WTC11 (cell line): ENCODE measurements at regions not wholly inside any gene's neighbourhood (a gene's known extent, or its start where the extent isn't known, plus 50 kb on each side); places are given as distances from the start of the nearest gene placed in this dataset.

Experiments used
- ATAC-seq: fragments of 200-7000 bp; cut with Tn5 transposase; 2 replicates; pipeline ENCODE4 v1.10.0; 2021; ENCODE audit warnings: mild to moderate bottlenecking, moderate library complexity
- CTCF ChIA-PET: fragments of 300-600 bp; sonication (Branson Sonifier 250); formaldehyde crosslinking; loops from one replicate; lab custom pipeline; 2021; ENCODE audit warnings: antibody characterized with exemption; lab: Charles Lee
- POLR2A ChIA-PET: fragments of 350-600 bp; sonication (Branson Sonifier 250); formaldehyde crosslinking; loops from one replicate; lab custom pipeline; 2021; ENCODE audit warnings: antibody characterized with exemption; lab: Charles Lee
- DNase-seq: peaks from one replicate; pipeline ENCODE4 v3.0.0; 2021; ENCODE audit warnings: low spot score
- H3K27ac Mint-ChIP-seq: 2 replicates; pipeline ENCODE4 v1.8.0; 2021; ENCODE audit warnings: mixed read lengths
- H3K27me3 Mint-ChIP-seq: 2 replicates; pipeline ENCODE4 v1.8.0; 2021; ENCODE audit warnings: low read depth, mild to moderate bottlenecking, moderate library complexity, mixed read lengths
- H3K36me3 Mint-ChIP-seq: 2 replicates; pipeline ENCODE4 v1.8.0; 2021; ENCODE audit warnings: mixed read lengths
- H3K4me1 Mint-ChIP-seq: 2 replicates; pipeline ENCODE4 v1.8.0; 2022; ENCODE audit warnings: mixed read lengths
- H3K4me3 Mint-ChIP-seq: 2 replicates; pipeline ENCODE4 v1.8.0; 2021; ENCODE audit warnings: mild to moderate bottlenecking, moderate library complexity, mixed read lengths
- H3K9me3 Mint-ChIP-seq: 2 replicates; pipeline ENCODE4 v1.8.0; 2021; ENCODE audit warnings: mixed read lengths
- ATF1 ChIP-seq: sonication (generic); formaldehyde crosslinking; IDR thresholded peaks from 2 replicates; pipeline ENCODE4 v1.8.1; 2023; ENCODE audit warnings: mild to moderate bottlenecking, moderate library complexity, missing genetic modification reagents
- CREB1 ChIP-seq: sonication (generic); formaldehyde crosslinking; IDR thresholded peaks from 2 replicates; pipeline ENCODE4 v1.8.0; 2023; ENCODE audit warnings: mild to moderate bottlenecking, missing genetic modification reagents
- GABPB1 ChIP-seq: sonication (generic); formaldehyde crosslinking; IDR thresholded peaks from 2 replicates; pipeline ENCODE4 v1.8.1; 2023; ENCODE audit warnings: mild to moderate bottlenecking, missing genetic modification reagents
- NR2C2 ChIP-seq: sonication (generic); formaldehyde crosslinking; IDR thresholded peaks from 2 replicates; pipeline ENCODE4 v1.8.0; 2022; ENCODE audit warnings: mild to moderate bottlenecking, missing genetic modification reagents
- OVOL2 ChIP-seq: fragments of 250-450 bp; sonication (Bioruptor Pico); IDR thresholded peaks from 2 replicates; pipeline ENCODE4 v1.9.0; 2021; ENCODE audit warnings: mild to moderate bottlenecking, borderline replicate concordance
- PRRX2 ChIP-seq: fragments of 250-450 bp; sonication (Bioruptor Pico); IDR thresholded peaks from 2 replicates; pipeline ENCODE4 v1.8.0; 2021; ENCODE audit warnings: mild to moderate bottlenecking
- RELA ChIP-seq: sonication (generic); formaldehyde crosslinking; IDR thresholded peaks from 2 replicates; pipeline ENCODE4 v1.8.1; 2022; ENCODE audit warnings: missing genetic modification reagents, mild to moderate bottlenecking, borderline replicate concordance
- TCF7 ChIP-seq: sonication (generic); formaldehyde crosslinking; IDR thresholded peaks from 2 replicates; pipeline ENCODE4 v1.8.0; 2022; ENCODE audit warnings: mild to moderate bottlenecking, low read depth, missing genetic modification reagents, moderate library complexity
- ZBTB21 ChIP-seq: sonication (generic); formaldehyde crosslinking; IDR thresholded peaks from 2 replicates; pipeline ENCODE4 v1.8.1; 2023; ENCODE audit warnings: mild to moderate bottlenecking, missing genetic modification reagents, borderline replicate concordance
- ZNF416 ChIP-seq: fragments of 250-450 bp; sonication (Bioruptor Pico); IDR thresholded peaks from 2 replicates; pipeline ENCODE4 v1.9.0; 2021; ENCODE audit warnings: mild to moderate bottlenecking, inconsistent platforms
- ZNF423 ChIP-seq: fragments of 250-450 bp; sonication (Bioruptor Pico); IDR thresholded peaks from 2 replicates; pipeline ENCODE4 v2.1.2; 2022; ENCODE audit warnings: mild to moderate bottlenecking, moderate library complexity
- ZNF671 ChIP-seq: fragments of 250-450 bp; sonication (Bioruptor Pico); IDR thresholded peaks from 2 replicates; pipeline ENCODE4 v1.8.0; 2021; ENCODE audit warnings: mild to moderate bottlenecking
- TF ChIP-seq, protein P1 (sequence below): sonication (generic); formaldehyde crosslinking; IDR thresholded peaks from 2 replicates; pipeline ENCODE4 v1.8.0; 2023; ENCODE audit warnings: missing genetic modification reagents, mild to moderate bottlenecking, borderline replicate concordance
- TF ChIP-seq, protein P2 (sequence below): sonication (generic); formaldehyde crosslinking; IDR thresholded peaks from 2 replicates; pipeline ENCODE4 v1.8.0; 2022; ENCODE audit warnings: mild to moderate bottlenecking, missing genetic modification reagents
- TF ChIP-seq, protein P3 (sequence below): sonication (generic); formaldehyde crosslinking; IDR thresholded peaks from 2 replicates; pipeline ENCODE4 v1.8.0; 2022; ENCODE audit warnings: mild to moderate bottlenecking, missing genetic modification reagents
- TF ChIP-seq, protein P4 (sequence below): fragments of 250-450 bp; sonication (Bioruptor Pico); IDR thresholded peaks from 2 replicates; pipeline ENCODE4 v2.1.2; 2022; ENCODE audit warnings: mild to moderate bottlenecking, moderate library complexity
- TF ChIP-seq, protein P5 (sequence below): fragments of 250-450 bp; sonication (Bioruptor Pico); IDR thresholded peaks from 2 replicates; pipeline ENCODE4 v1.9.0; 2021; ENCODE audit warnings: mild to moderate bottlenecking
- TF ChIP-seq, protein P6 (sequence below): sonication (generic); formaldehyde crosslinking; IDR thresholded peaks from 2 replicates; pipeline ENCODE4 v1.8.0; 2022; ENCODE audit warnings: mild to moderate bottlenecking, missing genetic modification reagents
- TF ChIP-seq, protein P7 (sequence below): fragments of 250-450 bp; sonication (Bioruptor Pico); IDR thresholded peaks from 2 replicates; pipeline ENCODE4 v1.9.0; 2021; ENCODE audit warnings: moderate library complexity, mild to moderate bottlenecking, inconsistent platforms, borderline replicate concordance
- TF ChIP-seq, protein P8 (sequence below): sonication (generic); formaldehyde crosslinking; IDR thresholded peaks from 2 replicates; pipeline ENCODE4 v1.8.1; 2023; ENCODE audit warnings: mild to moderate bottlenecking, missing genetic modification reagents, moderate library complexity

DNA sequence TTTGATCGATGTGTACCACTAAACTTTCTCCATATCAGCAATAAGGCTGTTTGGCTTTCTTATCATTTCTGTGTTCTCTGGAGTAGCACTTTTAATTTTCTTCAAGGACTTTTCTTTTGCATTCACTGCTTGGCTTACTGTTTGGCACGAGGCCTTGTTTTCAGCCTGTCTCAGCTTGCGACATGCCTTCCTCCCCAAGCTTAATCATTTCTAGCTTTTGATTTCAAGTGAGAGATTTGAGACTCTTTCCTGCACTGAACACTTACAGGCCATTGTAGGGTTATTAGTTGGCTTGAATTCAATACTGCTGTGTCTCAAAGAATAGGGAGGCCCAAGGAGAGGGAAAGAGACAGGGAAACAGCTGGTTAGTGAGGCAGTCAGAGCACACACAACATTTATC lies 120.6 kb upstream of the KCND3 start:
- Mint-ChIP-seq H3K9me3 (peaks cover 20% of the 10 kb centered on the region), H3K27ac (no peak overlapping the region), H3K4me3 (no peak overlapping the region), H3K4me1 (0 out of 2 replicates have a peak, but pooled peaks cover 3% of the 10 kb centered on the region), H3K36me3 (no peaks in the 10 kb centered on the region), H3K27me3 (no peaks in the 10 kb centered on the region; the same call in 1 of the 2 replicates)
- TF ChIP-seq PRRX2 (CRISPR knock-in tag): no peak
- TF ChIP-seq, protein P1, sequence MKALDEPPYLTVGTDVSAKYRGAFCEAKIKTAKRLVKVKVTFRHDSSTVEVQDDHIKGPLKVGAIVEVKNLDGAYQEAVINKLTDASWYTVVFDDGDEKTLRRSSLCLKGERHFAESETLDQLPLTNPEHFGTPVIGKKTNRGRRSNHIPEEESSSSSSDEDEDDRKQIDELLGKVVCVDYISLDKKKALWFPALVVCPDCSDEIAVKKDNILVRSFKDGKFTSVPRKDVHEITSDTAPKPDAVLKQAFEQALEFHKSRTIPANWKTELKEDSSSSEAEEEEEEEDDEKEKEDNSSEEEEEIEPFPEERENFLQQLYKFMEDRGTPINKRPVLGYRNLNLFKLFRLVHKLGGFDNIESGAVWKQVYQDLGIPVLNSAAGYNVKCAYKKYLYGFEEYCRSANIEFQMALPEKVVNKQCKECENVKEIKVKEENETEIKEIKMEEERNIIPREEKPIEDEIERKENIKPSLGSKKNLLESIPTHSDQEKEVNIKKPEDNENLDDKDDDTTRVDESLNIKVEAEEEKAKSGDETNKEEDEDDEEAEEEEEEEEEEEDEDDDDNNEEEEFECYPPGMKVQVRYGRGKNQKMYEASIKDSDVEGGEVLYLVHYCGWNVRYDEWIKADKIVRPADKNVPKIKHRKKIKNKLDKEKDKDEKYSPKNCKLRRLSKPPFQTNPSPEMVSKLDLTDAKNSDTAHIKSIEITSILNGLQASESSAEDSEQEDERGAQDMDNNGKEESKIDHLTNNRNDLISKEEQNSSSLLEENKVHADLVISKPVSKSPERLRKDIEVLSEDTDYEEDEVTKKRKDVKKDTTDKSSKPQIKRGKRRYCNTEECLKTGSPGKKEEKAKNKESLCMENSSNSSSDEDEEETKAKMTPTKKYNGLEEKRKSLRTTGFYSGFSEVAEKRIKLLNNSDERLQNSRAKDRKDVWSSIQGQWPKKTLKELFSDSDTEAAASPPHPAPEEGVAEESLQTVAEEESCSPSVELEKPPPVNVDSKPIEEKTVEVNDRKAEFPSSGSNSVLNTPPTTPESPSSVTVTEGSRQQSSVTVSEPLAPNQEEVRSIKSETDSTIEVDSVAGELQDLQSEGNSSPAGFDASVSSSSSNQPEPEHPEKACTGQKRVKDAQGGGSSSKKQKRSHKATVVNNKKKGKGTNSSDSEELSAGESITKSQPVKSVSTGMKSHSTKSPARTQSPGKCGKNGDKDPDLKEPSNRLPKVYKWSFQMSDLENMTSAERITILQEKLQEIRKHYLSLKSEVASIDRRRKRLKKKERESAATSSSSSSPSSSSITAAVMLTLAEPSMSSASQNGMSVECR (CRISPR knock-in tag): no peak
- TF ChIP-seq, protein P2, sequence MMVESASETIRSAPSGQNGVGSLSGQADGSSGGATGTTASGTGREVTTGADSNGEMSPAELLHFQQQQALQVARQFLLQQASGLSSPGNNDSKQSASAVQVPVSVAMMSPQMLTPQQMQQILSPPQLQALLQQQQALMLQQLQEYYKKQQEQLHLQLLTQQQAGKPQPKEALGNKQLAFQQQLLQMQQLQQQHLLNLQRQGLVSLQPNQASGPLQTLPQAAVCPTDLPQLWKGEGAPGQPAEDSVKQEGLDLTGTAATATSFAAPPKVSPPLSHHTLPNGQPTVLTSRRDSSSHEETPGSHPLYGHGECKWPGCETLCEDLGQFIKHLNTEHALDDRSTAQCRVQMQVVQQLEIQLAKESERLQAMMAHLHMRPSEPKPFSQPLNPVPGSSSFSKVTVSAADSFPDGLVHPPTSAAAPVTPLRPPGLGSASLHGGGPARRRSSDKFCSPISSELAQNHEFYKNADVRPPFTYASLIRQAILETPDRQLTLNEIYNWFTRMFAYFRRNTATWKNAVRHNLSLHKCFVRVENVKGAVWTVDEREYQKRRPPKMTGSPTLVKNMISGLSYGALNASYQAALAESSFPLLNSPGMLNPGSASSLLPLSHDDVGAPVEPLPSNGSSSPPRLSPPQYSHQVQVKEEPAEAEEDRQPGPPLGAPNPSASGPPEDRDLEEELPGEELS (CRISPR knock-in tag): no peak
- TF ChIP-seq TCF7 (CRISPR knock-in tag): no peak
- ChIA-PET CTCF (interaction anchor here (0.6 kb wide), 1 partner anchor 286 kb away, joined by 3 read pairs; no protein-coding TSS in a partner anchor), POLR2A (no interaction called here)
- DNase-seq (no peak), ATAC-seq (no peak)

DNA sequence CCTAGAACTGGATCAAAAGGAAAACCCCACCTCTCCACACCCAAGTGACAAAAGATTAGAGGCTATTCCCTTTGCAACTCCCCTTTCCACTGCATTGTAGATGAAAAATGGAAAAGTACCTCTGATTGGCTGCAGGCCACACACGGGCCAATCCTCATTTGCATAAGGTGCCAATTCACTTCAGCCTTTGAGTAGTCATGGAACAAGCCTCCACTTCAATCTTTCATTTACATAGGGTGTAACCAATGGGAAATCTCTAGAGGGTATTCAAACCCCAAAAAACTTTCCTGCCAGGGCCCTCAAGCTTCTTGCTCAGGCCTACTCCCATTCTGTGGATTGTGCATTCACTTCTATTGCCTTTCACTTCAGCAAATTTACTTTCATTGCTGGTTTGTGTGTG lies 122.3 kb upstream of the KCND3 start:
- ChIA-PET CTCF (no interaction called here), POLR2A (no interaction called here)
- H3K9me3 Mint-ChIP-seq: peaks cover 15% of the 10 kb centered on the region
- ATAC-seq (no peak), DNase-seq (no peak)
- 0 out of 2 replicates have a peak, but pooled peaks cover 3% of the 10 kb centered on the region for H3K4me1 Mint-ChIP-seq
- no peak overlapping the region for H3K4me3 Mint-ChIP-seq
- no peaks in the 10 kb centered on the region for H3K36me3 Mint-ChIP-seq
- no peaks in the 10 kb centered on the region; the same call in 1 of the 2 replicates for H3K27me3 Mint-ChIP-seq
- TF ChIP-seq ZNF423 (CRISPR knock-in tag) (no peak), NR2C2 (CRISPR knock-in tag) (no peak), ATF1 (CRISPR knock-in tag) (no peak), ZBTB21 (CRISPR knock-in tag) (no peak), RELA (CRISPR knock-in tag) (no peak), ZNF416 (no peak), GABPB1 (CRISPR knock-in tag) (no peak), CREB1 (no peak), ZNF671 (no peak), OVOL2 (CRISPR knock-in tag) (no peak)
- TF ChIP-seq, protein P3, sequence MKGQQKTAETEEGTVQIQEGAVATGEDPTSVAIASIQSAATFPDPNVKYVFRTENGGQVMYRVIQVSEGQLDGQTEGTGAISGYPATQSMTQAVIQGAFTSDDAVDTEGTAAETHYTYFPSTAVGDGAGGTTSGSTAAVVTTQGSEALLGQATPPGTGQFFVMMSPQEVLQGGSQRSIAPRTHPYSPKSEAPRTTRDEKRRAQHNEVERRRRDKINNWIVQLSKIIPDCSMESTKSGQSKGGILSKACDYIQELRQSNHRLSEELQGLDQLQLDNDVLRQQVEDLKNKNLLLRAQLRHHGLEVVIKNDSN (CRISPR knock-in tag): no peak
- TF ChIP-seq, protein P4, sequence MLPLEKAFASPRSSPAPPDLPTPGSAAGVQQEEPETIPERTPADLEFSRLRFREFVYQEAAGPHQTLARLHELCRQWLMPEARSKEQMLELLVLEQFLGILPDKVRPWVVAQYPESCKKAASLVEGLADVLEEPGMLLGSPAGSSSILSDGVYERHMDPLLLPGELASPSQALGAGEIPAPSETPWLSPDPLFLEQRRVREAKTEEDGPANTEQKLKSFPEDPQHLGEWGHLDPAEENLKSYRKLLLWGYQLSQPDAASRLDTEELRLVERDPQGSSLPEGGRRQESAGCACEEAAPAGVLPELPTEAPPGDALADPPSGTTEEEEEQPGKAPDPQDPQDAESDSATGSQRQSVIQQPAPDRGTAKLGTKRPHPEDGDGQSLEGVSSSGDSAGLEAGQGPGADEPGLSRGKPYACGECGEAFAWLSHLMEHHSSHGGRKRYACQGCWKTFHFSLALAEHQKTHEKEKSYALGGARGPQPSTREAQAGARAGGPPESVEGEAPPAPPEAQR (CRISPR knock-in tag): no peak
- TF ChIP-seq, protein P5, sequence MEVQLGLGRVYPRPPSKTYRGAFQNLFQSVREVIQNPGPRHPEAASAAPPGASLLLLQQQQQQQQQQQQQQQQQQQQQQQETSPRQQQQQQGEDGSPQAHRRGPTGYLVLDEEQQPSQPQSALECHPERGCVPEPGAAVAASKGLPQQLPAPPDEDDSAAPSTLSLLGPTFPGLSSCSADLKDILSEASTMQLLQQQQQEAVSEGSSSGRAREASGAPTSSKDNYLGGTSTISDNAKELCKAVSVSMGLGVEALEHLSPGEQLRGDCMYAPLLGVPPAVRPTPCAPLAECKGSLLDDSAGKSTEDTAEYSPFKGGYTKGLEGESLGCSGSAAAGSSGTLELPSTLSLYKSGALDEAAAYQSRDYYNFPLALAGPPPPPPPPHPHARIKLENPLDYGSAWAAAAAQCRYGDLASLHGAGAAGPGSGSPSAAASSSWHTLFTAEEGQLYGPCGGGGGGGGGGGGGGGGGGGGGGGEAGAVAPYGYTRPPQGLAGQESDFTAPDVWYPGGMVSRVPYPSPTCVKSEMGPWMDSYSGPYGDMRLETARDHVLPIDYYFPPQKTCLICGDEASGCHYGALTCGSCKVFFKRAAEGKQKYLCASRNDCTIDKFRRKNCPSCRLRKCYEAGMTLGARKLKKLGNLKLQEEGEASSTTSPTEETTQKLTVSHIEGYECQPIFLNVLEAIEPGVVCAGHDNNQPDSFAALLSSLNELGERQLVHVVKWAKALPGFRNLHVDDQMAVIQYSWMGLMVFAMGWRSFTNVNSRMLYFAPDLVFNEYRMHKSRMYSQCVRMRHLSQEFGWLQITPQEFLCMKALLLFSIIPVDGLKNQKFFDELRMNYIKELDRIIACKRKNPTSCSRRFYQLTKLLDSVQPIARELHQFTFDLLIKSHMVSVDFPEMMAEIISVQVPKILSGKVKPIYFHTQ (CRISPR knock-in tag): no peak
- TF ChIP-seq, protein P6, sequence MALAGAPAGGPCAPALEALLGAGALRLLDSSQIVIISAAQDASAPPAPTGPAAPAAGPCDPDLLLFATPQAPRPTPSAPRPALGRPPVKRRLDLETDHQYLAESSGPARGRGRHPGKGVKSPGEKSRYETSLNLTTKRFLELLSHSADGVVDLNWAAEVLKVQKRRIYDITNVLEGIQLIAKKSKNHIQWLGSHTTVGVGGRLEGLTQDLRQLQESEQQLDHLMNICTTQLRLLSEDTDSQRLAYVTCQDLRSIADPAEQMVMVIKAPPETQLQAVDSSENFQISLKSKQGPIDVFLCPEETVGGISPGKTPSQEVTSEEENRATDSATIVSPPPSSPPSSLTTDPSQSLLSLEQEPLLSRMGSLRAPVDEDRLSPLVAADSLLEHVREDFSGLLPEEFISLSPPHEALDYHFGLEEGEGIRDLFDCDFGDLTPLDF: no peak
- TF ChIP-seq, protein P7, sequence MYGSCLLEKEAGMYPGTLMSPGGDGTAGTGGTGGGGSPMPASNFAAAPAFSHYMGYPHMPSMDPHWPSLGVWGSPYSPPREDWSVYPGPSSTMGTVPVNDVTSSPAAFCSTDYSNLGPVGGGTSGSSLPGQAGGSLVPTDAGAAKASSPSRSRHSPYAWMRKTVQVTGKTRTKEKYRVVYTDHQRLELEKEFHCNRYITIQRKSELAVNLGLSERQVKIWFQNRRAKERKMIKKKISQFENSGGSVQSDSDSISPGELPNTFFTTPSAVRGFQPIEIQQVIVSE (CRISPR knock-in tag): no peak
- TF ChIP-seq, protein P8, sequence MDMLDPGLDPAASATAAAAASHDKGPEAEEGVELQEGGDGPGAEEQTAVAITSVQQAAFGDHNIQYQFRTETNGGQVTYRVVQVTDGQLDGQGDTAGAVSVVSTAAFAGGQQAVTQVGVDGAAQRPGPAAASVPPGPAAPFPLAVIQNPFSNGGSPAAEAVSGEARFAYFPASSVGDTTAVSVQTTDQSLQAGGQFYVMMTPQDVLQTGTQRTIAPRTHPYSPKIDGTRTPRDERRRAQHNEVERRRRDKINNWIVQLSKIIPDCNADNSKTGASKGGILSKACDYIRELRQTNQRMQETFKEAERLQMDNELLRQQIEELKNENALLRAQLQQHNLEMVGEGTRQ (CRISPR knock-in tag): no peak
- no peak overlapping the region for H3K27ac Mint-ChIP-seq
